ENCODE measurements at regions not wholly inside any gene's neighbourhood (a gene's known extent, or its start where the extent isn't known, plus 50 kb on each side); places are given as distances from the start of the nearest gene placed in this dataset.
A peak's percentile ranks its signal among the peaks of the same experiment; 100 is the strongest.
"Not testable (repeated sequence)": the region's sequence is repeated elsewhere in the genome, so short reads cannot be mapped to it uniquely, and the experiment has no call there.

DNA sequence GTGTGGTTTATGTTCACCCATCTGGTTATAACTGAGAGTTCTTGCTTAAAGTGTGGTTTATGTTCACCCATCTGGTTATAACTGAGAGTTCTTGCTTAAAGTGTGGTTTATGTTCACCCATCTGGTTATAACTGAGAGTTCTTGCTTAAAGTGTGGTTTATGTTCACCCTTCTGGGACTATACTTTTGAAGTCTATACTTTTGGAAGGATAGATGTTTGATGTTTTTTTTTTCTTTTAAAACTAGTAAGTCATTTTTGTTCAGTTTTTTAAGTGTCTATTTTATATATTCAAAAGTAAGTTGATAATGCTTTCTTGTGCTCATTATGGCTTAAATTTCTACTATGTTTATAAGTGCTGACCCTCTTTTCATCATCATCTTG is 155.3 kb downstream of the SYT15 start:
- intact Hi-C loops (cut with DNase I); DNase-seq: not testable (repeated sequence)

DNA sequence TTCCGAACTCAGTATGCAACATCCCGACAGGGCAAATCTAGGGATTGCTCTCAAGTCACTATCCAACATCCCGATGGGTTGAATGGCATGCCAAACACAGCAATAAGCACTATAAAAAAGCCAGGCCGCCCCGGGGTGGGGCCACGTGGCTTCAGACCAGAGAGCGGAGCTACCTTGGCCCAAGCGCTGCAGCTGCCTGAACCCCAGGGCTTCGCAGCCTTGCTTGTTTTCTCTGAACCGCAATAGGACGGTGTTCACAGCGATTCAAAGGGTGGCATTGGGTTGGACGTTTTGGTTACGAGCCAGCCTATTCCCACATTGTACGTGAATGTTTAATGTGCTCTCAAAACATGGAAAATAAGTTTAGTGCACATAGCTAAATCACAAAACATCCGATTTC is 161.0 kb downstream of the SYT15 start:
- intact Hi-C loops (cut with DNase I); DNase-seq: not testable (repeated sequence)

DNA sequence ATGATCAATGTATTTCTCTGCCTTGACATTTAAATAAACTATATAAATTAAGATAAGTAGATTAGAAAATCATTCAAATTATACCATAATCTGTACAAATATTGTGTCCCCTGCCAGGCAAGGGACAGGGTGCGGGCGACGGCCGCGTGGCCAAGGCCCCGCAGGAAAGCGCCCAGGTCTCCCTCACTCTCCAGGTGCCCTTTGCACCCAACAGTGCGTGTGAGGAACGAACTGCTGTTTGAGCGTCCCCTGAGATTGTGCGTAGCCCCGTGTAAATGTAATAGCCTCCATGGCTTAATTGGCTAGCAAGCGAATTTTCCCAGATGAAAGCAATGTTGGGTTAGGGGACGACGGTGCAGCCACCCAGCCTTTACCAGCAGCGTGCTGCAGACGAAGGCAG is 161.4 kb downstream of the SYT15 start:
- DNase-seq; intact Hi-C loops (cut with DNase I): not testable (repeated sequence)

DNA sequence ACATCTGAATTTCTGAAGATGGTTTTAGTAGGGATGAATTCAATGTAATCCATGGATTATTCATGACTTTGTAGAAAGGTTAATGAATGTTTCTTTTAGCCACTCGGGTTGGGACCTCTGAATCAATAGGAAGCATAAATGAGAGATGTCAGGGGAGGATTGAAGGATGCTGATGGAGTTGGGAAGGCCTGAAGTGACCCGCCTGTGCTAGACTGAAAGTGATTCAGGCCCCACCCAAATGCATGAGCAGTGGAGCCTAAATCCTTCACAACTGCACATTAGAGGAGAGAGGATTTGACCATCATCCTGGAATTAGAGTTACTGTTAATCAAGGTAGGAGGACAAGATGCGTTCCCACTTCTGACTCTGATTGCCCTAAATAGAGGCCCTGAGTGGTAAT is 162.2 kb upstream of the PTPN20 start:
- intact Hi-C loops (cut with DNase I); DNase-seq: not testable (repeated sequence)

DNA sequence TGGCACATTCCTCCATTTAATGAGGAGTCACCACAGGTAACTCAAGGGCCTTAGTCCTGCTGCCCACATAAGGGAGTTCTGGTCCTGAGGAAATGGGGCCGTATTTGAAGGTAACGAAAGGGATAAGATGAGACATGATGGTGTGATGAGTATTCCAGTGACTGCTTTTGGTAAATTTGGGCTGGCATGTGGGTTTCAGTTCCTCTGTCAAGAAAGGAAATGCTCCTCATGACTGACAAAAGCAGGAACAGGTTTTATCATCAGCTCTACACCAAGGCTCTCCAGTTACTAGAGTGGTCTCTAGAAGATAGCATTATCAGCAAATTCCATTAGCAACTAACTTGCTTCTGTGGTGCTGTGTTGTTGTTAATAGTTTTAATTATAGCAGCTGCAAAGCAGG is 161.8 kb upstream of the PTPN20 start:
- DNase-seq = peak in 2 of 42 donors; percentile 6 to 18
- intact Hi-C loops (cut with DNase I) = not testable (repeated sequence)

DNA sequence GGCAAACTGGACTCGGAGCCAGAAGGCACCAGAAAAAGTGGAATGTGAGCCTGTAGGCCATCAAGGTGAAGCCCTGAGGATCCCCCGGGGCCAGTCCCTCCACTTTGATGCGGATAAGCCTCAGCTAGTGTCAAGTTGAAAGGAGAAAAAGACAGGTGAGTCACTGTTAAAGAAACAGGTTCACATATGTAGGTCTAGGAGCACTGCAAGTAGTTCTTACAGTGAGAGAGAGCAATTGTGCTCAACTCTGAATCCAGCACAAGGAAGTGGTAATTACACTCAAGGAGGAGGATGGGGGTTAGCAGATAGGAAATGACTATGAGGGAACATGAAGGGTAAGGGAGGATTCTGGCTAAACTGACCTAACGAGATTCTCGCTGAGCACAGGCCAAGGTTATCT is 157.5 kb upstream of the PTPN20 start:
- intact Hi-C loops (cut with DNase I); DNase-seq: not testable (repeated sequence)

DNA sequence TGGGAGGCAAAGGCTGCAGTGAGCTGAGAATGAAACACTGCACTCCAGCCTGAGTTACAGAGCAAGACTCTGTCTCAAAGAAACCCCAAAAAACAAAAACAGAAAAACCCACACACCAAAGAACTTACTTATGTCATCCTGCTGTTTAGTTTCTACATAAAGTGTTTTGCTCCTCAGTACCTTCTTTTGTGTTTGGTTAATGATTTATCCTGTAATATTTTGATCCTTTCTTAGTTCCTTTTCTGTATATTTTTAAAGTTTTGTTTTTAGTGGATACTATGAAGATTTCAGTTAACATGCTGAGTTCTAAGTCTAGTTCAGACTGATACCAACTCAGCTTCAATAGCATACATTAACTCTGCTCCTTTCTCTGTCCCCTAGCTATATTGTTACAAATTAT is 149.8 kb upstream of the PTPN20 start:
- DNase-seq; intact Hi-C loops (cut with DNase I): not testable (repeated sequence)

DNA sequence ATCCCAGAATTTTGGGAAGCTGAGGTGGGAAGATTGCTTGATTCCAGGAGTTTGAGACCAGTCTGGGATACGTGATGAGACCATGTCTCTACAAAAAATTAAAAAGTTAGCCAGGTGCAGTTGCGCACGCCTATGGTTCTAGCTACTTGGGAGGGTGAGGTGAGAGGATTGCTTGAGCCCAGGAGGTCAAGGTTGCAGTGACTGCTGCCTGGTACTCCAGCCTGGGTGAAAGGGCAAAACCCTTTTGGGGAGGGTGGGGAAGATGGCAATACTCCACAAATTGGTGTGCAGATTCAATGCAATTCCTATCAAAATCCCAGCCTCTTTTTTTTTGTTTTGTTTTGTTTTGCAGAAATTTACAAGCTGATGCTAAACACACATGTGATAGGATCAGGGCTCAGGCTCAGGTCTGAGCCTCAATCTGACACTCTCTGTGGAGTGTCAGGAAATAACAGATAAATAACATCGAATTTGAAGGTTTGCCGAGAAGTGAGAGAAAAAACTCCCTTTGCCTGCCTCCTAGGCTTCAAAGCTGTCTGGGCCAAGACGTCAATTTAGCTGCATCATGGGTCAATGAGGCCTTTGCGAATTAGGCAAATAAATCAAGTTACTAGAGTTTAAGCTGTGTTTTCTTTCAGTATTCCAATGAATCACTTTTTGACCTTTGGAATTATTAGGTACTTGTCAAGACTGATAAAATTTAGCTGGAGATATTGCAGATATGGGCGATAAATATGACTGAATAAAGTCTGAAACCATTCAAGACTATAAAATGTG is 142.5 kb upstream of the PTPN20 start:
- DNase-seq; intact Hi-C loops (cut with DNase I): not testable (repeated sequence)

DNA sequence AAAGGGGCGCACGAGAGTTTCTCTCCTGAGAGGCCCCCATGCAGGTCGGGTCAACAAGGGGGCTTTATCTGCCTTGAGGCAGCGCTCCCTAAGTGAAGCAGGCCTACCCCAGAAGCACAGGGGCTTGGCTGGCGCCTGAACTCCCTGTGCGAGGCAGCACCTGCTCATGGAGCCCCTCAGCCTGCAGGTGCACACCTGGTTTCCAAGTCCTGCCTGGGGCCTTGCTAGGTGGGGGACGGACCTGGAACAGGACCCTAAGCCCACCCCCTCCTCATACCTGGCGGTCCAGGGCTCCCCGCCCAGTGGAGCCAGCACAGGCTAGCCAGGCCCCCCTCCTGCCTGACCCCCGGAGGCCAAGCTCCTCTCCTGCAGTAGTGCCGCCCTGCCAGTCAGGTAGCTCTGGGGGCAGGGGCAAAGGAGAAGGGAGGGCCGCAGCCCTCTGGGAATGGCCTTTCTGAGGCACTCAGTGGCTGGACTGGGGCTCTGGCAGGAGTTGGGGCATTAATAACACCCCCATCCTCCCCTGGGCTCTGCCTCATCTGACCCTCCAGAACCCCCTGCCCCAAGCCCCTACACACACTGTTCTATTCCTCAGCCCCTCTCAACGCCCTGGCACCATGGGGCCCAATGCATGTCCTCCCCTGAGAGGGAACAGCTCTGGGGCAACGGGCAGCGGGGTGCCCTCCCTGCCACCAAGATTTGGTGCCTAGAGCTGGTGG is 137.9 kb upstream of the PTPN20 start:
- DNase-seq; intact Hi-C loops (cut with DNase I): not testable (repeated sequence)

DNA sequence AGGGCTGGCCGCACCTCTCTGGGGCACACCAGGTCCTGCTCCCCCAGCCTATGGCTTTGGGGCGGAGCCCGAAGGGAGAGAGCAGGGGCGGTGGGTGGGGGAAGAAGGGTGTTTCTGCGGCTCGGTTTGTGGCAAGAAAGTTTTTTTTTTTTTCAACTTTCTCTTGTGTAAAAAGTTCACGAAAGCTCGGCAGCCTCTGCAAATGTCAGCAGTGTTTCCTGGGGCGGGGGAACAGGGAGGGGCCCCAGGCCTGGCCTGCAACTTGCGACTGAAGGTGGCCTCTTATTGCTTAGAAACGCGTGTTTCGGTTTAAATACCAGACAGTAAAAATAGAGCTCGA is 137.4 kb upstream of the PTPN20 start:
- DNase-seq; intact Hi-C loops (cut with DNase I): not testable (repeated sequence)

DNA sequence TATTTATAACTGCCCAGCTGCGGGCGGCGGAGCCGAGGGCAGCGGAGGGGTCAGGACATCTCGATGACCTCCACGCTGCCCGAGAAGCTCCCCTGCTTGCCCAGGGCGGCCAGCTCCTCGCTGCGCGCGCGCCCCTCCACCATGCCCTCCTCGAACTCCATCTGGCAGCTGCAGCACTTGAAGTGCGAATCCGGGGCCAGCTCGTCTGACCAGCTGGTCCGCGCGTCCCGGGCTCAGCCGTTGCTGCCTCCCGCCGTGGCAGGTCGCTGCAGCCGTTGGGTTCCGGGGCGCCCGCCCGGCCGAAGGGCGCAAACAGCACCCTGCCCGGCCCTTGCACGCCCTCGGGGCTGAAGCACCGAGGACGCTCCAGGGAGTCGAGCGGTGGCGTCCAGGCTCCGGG is 136.9 kb upstream of the PTPN20 start:
- DNase-seq; intact Hi-C loops (cut with DNase I): not testable (repeated sequence)

DNA sequence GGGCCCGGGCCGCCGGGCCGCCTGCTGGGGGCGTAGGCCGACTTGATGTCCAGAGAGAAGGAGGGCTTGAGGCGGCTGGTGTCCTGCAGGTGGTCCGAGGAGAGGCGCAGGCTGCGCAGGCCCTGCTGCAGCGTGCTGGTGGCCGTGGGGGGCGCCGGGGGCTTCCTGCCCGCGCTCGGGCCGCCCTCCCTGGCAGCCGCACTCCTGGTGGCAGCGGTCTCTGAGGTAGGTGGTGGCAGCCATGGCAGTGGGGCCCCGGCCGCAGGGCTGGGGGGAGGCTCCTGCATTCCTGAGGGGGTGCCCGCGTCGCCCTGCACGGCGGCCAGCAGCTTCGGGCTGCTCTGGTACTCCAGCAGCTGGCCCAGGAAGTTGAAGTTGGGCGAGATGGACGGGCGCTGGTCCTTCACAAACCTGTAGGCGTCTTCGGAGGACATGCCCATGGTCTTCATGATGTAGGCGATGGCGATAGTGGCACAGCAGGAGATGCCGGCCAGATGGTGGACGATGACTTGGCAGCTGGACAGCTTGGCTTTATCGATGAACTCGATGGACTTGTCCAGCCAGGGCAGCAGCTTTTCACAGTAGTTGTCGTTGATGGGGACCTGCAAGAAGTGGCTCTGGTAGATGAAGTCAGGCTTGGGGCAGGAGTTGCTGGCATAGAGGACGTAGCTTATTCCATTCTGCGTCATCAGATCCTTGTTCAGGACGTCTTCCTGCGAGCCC is 136.1 kb upstream of the PTPN20 start:
- intact Hi-C loops (cut with DNase I); DNase-seq: not testable (repeated sequence)

DNA sequence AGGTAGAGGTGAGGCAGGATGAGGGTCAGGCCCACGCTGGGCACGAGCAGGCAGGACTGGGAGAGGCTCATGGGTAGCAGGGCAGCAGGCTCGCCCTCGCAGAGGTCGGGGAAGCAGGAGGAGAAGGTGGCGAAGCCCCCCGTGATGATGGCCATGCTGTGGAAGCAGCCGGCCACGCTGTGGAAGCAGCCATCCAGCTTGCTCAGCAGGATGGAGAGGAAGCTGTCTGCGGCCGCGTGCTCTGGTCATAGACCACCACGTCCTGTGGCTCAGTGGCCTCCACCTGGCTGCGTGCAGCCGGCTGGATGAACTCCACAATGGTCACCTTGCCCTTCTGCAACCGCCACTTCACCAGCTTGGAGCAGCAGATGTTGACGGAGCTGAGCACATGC is 135.6 kb upstream of the PTPN20 start:
- intact Hi-C loops (cut with DNase I); DNase-seq: not testable (repeated sequence)

DNA sequence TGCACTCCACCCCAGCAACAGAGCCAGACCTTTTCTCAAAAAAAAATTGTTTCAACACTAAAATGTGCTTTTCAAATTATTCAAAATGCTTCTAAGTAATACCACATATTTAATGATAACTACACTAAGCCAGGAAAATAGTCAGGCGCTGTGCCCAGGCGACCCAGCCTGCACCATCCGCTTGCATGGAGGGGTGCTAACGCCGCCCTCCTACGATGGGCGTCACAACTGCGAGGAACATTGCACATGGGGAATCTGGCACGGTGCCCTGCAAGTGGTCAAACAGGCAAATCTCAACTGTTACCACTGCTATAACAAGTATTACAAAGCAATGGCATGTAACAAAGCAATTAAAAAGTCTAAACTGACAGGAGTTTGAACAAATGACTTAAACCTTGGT is 131.7 kb upstream of the PTPN20 start:
- intact Hi-C loops (cut with DNase I) = not testable (repeated sequence)
- DNase-seq = peak in 2 of 42 donors; percentile 35 to 43

DNA sequence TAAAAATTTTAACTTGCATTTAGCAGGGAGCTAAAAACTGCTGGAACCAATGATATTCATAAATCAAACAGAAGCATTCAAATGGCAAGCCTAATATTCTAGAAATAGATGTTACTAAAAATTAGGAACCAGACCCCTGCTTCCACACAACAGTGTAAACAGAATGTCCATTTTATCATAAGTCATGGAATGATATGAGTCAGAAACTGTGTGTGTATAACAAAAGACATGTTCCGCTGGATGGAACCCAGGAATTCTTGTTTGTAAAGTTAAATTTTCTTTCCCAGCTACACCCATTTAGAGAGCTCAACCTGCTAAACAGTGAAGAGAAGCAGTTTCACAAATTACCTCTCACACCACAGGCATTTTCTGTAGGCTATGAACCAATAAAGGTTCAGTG is 131.1 kb upstream of the PTPN20 start:
- not testable (repeated sequence) for DNase-seq

DNA sequence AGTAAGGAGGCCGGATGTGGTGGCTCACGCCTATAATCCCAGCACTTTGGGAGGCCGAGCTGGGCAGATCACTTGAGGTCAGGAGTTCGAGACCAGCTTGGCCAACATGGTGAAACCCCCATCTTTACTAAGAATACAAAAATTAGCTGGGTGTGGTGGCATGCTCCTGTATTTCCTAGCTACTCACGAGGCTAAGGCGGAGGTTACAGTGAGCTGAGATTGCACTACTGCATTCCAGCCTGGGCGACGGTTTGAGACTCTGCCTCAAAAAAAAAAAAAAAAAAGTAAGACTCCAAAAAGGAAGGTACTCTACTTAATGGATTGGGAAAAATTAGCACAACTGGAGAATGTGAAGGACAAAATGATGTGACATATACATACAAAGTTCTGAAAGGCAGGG is 130.2 kb upstream of the PTPN20 start:
- intact Hi-C loops (cut with DNase I) = not testable (repeated sequence)

More for the DNA sequence above, 131.1 kb upstream of the PTPN20 start:
- intact Hi-C loops (cut with DNase I) = not testable (repeated sequence)

DNA sequence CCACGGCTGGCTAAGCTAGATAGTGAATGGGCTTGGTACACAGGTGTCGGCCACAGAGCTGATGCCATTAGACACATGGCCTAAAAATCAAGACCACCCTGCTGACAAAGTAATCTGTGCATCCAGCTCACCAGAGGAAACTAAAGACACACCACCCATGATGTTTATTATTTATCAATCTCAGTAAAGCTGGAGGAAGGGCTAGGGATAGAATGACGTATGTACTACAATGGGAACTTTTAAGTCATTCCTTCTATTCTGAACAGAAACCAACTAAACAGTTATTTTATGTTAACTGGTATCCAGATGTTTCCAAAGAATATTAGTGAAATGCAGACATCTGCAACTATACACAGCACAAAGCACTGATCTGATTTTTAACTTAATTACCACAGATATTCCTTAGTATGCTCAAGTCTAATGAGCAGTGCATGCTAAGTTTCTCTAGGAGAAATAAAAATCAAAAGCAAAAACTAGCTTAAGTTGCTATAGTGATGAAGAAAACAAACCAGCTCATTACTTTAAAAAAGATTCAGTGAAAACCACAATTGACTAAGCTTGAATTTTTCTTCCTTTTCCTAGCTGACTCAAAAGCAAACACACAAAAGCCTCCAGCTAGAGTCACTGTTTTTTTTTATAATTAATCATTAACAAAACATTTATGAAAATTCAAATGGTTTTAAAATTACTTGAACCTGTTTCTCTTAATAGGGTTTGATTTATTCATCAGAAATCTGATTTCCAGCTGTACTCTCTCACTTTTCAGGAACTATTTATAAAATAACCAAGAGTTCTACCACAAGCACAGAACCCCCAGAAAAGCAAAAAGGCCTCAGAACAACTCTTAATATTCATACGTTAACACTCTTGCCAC is 129.0 kb upstream of the PTPN20 start:
- intact Hi-C loops (cut with DNase I); DNase-seq: not testable (repeated sequence)

More for the DNA sequence above, 130.2 kb upstream of the PTPN20 start:
- not testable (repeated sequence) for DNase-seq

DNA sequence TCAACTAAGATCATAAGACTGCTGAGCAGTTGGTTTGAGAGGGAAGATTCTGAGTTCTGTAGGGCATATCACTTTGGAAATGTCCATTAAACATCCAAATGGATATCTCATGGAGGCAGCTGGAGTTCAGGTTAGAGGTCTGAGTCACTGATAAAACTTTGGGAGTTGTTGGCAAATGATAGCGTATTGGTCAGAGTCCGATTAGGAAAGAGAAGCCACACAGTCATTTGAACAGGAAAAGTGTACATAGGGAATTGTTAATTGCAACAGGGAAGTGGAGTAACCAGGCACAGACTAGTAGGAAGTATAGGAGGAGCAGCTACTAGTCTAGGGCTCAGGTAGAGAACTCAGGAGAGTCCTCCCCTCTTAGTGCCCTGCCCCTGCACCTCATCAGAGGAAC is 126.6 kb upstream of the PTPN20 start:
- DNase-seq; intact Hi-C loops (cut with DNase I): not testable (repeated sequence)

DNA sequence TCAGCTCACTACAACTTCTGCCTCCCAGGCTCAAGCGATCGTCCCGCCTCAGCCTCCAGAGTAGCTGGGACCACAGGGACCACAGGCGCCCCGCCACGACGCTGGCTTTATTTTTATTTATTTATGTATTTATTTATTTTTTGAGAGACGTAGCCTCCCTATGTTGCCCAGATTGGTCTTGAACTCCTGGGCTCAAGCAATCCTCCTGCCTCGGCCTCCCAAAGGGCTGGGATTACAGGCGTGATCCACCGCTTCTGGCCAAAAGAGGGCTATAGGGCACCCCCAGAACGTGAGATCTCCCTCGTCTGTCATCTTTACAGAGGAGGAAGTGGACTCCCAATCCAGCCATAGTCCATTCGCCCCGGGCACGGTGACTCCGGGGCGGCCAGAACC is 125.1 kb upstream of the PTPN20 start:
- peak in 3 of 42 donors; percentile 6 to 30 (median 11) for DNase-seq

More for the DNA sequence above, 125.1 kb upstream of the PTPN20 start:
- intact Hi-C loops (cut with DNase I) = not testable (repeated sequence)

Data from head of caudate nucleus (tissue), 42 donors.